HG02798 (cell line): ENCODE measurements at regions not wholly inside any gene's neighbourhood (a gene's known extent, or its start where the extent isn't known, plus 50 kb on each side); places are given as distances from the start of the nearest gene placed in this dataset.
A peak's percentile ranks its signal among the peaks of the same experiment; 100 is the strongest.
"Not testable (repeated sequence)": the region's sequence is repeated elsewhere in the genome, so short reads cannot be mapped to it uniquely, and the experiment has no call there.

Experiments
- ATAC-seq: cut with Tn5 transposase; IDR thresholded peaks from one replicate; pipeline ENCODE4 v1.9.1; 2021; ENCODE audit warnings: mild to moderate bottlenecking; ENCODE audit not compliant: unreplicated experiment, poor library complexity

- not testable (repeated sequence) for ATAC-seq
Observed at GRCh38 chr12:9450127-9450567, 157.6 kb downstream of the KLRB1 start.

GRCh38 chr12:9449657-9450126 is 158.0 kb downstream of the KLRB1 start:
- ATAC-seq: not testable (repeated sequence)

- ATAC-seq: no peak
Observed at GRCh38 chr12:9449181-9449580, 158.5 kb downstream of the KLRB1 start.

GRCh38 chr12:9448648-9449047 is 159.1 kb downstream of the KLRB1 start:
- ATAC-seq: not testable (repeated sequence)

- peak; percentile 72 for ATAC-seq
Observed at GRCh38 chr12:9447791-9448614, 159.7 kb downstream of the KLRB1 start.

- ATAC-seq: peak; percentile 28
Observed at GRCh38 chr12:9446883-9447761, 160.6 kb downstream of the KLRB1 start.

- ATAC-seq: not testable (repeated sequence)
Observed at GRCh38 chr12:9440428-9440827, 167.3 kb downstream of the KLRB1 start.

GRCh38 chr12:9435682-9436081 is 172.0 kb downstream of the KLRB1 start:
- not testable (repeated sequence) for ATAC-seq

- ATAC-seq: not testable (repeated sequence)
Observed at GRCh38 chr12:9430385-9430784, 177.3 kb downstream of the KLRB1 start.

- not testable (repeated sequence) for ATAC-seq
Observed at GRCh38 chr12:9428856-9429255, 178.9 kb downstream of the KLRB1 start.

- ATAC-seq: not testable (repeated sequence)
Observed at GRCh38 chr12:9425429-9425828, 182.3 kb downstream of the KLRB1 start.

- not testable (repeated sequence) for ATAC-seq
Observed at GRCh38 chr12:9424175-9424740, 183.5 kb downstream of the KLRB1 start.

- ATAC-seq: peak; percentile 80
Observed at GRCh38 chr12:9422689-9423088, 185.0 kb downstream of the KLRB1 start.

- ATAC-seq: not testable (repeated sequence)
Observed at GRCh38 chr12:9421520-9422086, 186.1 kb downstream of the KLRB1 start.

GRCh38 chr12:9420817-9421519 is 186.7 kb downstream of the KLRB1 start:
- not testable (repeated sequence) for ATAC-seq

GRCh38 chr12:9418669-9419041 is 189.1 kb downstream of the KLRB1 start:
- ATAC-seq: not testable (repeated sequence)

GRCh38 chr12:9417947-9418668 is 189.6 kb downstream of the KLRB1 start:
- not testable (repeated sequence) for ATAC-seq

GRCh38 chr12:9417341-9417740 is 190.4 kb downstream of the KLRB1 start:
- ATAC-seq: not testable (repeated sequence)

- not testable (repeated sequence) for ATAC-seq
Observed at GRCh38 chr12:9416346-9416745, 191.4 kb downstream of the KLRB1 start.
